SJSA1 (cell line): ENCODE measurements at regions not wholly inside any gene's neighbourhood (a gene's known extent, or its start where the extent isn't known, plus 50 kb on each side); places are given as distances from the start of the nearest gene placed in this dataset.
A peak's percentile ranks its signal among the peaks of the same experiment; 100 is the strongest.

ENCODE experiments used
- DNase-seq, 2 experiments: peaks; one replicate each; pipeline ENCODE4 v3.0.0-alpha.2; 2015 to 2020; ENCODE audit warnings: low spot score in 2 of 2, low read depth in 1 of 2
- H3K27ac ChIP-seq: fragments of 250-450 bp; sonication (Bioruptor Pico); 2 replicates; pipeline ENCODE4 v1.5.1; 2020; ENCODE audit warnings: mild to moderate bottlenecking, moderate library complexity
- H3K27me3 ChIP-seq: fragments of 250-450 bp; sonication (Bioruptor Pico); replicated peaks from 2 replicates; pipeline ENCODE4 v1.5.1; 2020; ENCODE audit warnings: mild to moderate bottlenecking, moderate library complexity
- H3K36me3 ChIP-seq: fragments of 250-450 bp; sonication (Bioruptor Pico); 2 replicates; pipeline ENCODE4 v1.5.1; 2020; ENCODE audit warnings: mild to moderate bottlenecking
- H3K4me1 ChIP-seq: fragments of 250-450 bp; sonication (Bioruptor Pico); replicated peaks from 2 replicates; pipeline ENCODE4 v1.6.1; 2021; ENCODE audit warnings: mild to moderate bottlenecking
- H3K4me3 ChIP-seq: fragments of 250-450 bp; sonication (Bioruptor Pico); 2 replicates; pipeline ENCODE4 v1.5.1; 2020; ENCODE audit warnings: mild to moderate bottlenecking
- H3K9me3 ChIP-seq: fragments of 250-450 bp; sonication (Bioruptor Pico); replicated peaks from 2 replicates; pipeline ENCODE4 v1.5.1; 2020; ENCODE audit warnings: mild to moderate bottlenecking

GRCh38 chr2:63658176-63658968 lies 69.6 kb downstream of the MDH1 start:
- Histone ChIP-seq H3K9me3 (no peaks in the 10 kb centered on the region), H3K27ac (no peak overlapping the region), H3K27me3 (no peaks in the 10 kb centered on the region), H3K4me1 (no peaks in the 10 kb centered on the region; the same call in 1 of the 2 replicates), H3K36me3 (no peaks in the 10 kb centered on the region), H3K4me3 (no peak overlapping the region)
- no peak for DNase-seq

DNA sequence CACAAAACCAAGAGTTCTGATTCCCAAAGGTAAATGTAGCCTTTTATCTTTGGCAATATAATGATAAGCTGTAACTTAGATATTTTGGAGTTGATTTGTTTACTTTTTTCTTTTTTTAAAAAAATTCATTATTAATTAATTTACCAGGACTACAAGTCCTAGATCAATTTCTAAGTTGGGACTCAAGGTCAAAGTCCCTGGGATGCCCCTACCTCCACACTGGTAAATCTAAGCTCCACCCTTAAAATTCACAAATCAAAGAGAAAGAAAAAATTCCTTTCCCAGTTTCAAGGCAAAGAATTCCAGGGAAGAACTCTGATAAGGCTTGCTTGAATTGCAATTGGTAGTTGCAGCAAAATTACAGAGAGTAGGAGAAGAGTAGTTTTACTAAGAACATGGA lies 71.3 kb downstream of the MDH1 start:
- Histone ChIP-seq H3K4me1 (no peaks in the 10 kb centered on the region; the same call in 1 of the 2 replicates), H3K27ac (no peak overlapping the region), H3K4me3 (no peak overlapping the region), H3K36me3 (no peaks in the 10 kb centered on the region), H3K9me3 (no peaks in the 10 kb centered on the region), H3K27me3 (no peaks in the 10 kb centered on the region)
- no peak for DNase-seq

DNA sequence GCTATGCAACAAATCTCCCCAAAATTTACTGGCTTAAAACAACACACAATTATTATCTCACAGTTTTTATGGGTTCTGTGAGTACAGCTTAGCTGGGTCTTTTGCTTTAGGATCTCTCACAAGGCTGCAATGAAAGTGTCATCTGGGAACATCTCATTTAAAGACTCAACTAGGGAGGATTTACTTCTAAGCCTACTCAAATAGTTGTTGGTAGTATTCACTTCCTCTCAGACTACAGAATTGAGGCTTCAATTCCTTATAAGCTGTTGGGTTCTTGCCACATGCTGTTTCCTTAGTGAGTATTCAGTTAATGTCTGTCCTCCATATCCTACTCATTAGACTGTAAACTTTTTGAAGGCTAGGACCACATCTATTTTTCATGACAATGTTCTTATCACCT lies 72.3 kb downstream of the MDH1 start:
- no peaks in the 10 kb centered on the region for H3K36me3 ChIP-seq
- H3K27me3 ChIP-seq: peaks cover 2% of the 10 kb centered on the region; the same call in 1 of the 2 replicates
- H3K27ac ChIP-seq: no peak overlapping the region
- H3K9me3 ChIP-seq: no peaks in the 10 kb centered on the region
- peaks cover 7% of the 10 kb centered on the region for H3K4me1 ChIP-seq
- peak in 1 of 2 experiments; percentile 9 for DNase-seq
- no peak overlapping the region for H3K4me3 ChIP-seq

- DNase-seq: no peak
- Histone ChIP-seq H3K36me3 (no peaks in the 10 kb centered on the region), H3K4me3 (no peak overlapping the region), H3K4me1 (peaks cover 13% of the 10 kb centered on the region), H3K27ac (no peak overlapping the region), H3K9me3 (no peaks in the 10 kb centered on the region), H3K27me3 (peaks cover 3% of the 10 kb centered on the region; the same call in 1 of the 2 replicates)
Observed at GRCh38 chr2:63662028-63662804, 73.5 kb downstream of the MDH1 start.

DNA sequence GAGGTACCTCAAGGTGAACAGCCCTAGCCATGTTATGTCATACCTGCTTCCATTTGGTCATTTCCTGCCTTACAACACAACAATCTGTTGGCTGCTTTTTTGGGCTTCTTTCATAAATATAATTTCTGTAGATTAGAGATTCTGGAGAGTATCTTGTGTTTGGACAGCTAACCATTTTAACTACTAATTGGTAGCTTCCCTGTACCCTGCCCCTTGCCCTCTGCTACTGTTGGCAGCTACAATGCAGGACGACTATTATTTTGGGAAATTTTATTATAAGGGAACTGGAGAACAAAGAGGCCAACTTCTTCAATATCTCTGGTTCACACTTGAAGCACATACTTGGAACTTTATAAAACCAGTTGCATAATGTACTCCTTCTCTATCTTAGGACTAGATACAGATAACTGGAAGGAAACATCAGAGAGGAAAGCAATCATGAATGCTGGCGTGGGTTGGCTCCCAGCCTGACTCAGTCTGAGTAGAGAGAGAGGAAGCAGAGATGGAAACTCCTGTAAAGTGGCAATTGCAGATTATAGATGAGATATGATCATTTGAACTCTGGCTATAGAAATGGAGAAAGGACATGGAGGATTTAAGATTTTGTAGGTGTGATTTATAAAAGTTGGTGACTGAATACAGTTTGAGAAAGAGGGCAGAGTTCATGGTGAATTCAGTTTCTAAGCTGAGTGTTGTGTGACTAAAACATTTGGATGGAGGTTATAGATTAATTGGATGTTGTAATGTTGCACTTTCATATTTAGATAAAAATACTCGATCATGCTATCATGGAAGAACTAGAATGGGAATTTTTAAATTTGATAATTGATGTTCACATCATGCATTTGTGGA lies 74.5 kb downstream of the MDH1 start:
- Histone ChIP-seq H3K27me3 (peaks cover 3% of the 10 kb centered on the region; the same call in 1 of the 2 replicates), H3K4me3 (no peak overlapping the region), H3K36me3 (no peaks in the 10 kb centered on the region), H3K9me3 (no peaks in the 10 kb centered on the region), H3K27ac (no peak overlapping the region), H3K4me1 (peaks cover 13% of the 10 kb centered on the region)
- no peak for DNase-seq

DNA sequence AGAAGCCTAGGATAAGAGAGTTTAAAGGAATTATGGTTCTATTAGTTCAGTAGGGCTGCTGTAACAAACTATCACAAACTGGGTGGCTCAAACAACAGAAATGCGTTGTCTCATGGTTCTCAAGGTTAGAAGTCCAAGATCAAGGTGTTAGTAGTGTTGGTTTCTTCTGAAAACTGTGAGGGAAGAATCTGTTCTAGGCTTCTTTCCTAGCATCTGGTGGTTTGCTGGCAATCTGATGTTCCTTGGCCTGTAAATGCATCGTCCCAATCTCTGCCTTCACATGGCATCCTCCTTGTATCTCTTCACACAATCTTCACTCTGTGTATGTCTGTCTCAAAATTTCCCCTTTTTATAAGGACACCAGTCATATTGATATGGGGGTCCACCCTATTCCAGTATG lies 76.3 kb downstream of the MDH1 start:
- Histone ChIP-seq H3K4me3 (no peak overlapping the region), H3K27ac (no peak overlapping the region), H3K36me3 (no peaks in the 10 kb centered on the region), H3K9me3 (no peaks in the 10 kb centered on the region), H3K4me1 (peaks cover 13% of the 10 kb centered on the region), H3K27me3 (peaks cover 3% of the 10 kb centered on the region; the same call in 1 of the 2 replicates)
- no peak for DNase-seq

GRCh38 chr2:63665846-63666475 lies 77.2 kb downstream of the MDH1 start:
- no peak for DNase-seq
- Histone ChIP-seq H3K27me3 (peaks cover 3% of the 10 kb centered on the region; the same call in 1 of the 2 replicates), H3K27ac (no peak overlapping the region), H3K4me1 (peaks cover 13% of the 10 kb centered on the region), H3K9me3 (no peaks in the 10 kb centered on the region), H3K4me3 (no peak overlapping the region), H3K36me3 (no peaks in the 10 kb centered on the region)

- Histone ChIP-seq H3K4me1 (peaks cover 13% of the 10 kb centered on the region), H3K9me3 (no peaks in the 10 kb centered on the region), H3K27ac (no peak overlapping the region), H3K4me3 (no peak overlapping the region), H3K36me3 (no peaks in the 10 kb centered on the region), H3K27me3 (peaks cover 3% of the 10 kb centered on the region; the same call in 1 of the 2 replicates)
- DNase-seq: no peak
Observed at GRCh38 chr2:63667132-63667700, 78.5 kb downstream of the MDH1 start.

DNA sequence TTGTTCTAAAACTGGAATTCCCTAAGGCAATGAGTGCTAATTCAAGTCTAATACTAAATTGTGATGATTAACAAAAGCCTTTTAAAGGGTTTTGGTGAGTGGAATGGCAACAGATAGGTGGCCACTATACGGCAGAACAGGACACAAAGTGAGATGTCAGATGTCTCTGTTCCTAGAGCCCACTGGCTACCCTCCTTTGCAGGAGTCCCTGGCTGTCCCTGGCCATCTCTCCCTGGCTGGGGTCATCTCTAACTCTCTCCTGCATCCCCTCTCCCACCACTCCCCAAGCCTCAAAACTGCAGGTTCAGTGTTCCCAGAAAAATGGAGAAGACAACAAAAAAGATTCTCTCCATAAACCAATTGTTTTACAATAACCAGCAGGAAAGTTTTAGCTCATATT lies 79.2 kb downstream of the MDH1 start:
- Histone ChIP-seq H3K27ac (no peak overlapping the region), H3K4me1 (peaks cover 13% of the 10 kb centered on the region), H3K9me3 (no peaks in the 10 kb centered on the region), H3K36me3 (no peaks in the 10 kb centered on the region), H3K27me3 (peaks cover 3% of the 10 kb centered on the region; the same call in 1 of the 2 replicates), H3K4me3 (no peak overlapping the region)
- DNase-seq: no peak

DNA sequence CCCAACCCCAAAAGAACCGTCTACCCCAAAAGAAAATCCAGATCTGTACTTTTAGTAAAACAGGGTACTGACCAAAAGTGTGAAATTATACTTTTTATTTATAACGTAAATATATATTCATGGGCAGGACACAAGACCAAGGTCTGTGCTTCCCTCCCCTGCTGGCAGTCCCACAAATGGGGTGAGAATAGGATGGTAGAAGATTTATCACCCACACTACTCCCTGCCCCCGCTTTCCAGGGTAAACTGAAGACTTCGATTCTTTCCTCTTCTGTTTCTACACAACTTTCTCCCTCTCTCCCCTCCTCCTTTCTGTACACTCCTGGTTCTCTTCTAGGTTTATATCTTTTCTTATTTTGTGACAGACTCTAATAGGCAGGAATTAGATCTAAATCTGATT lies 79.7 kb downstream of the MDH1 start:
- peaks cover 13% of the 10 kb centered on the region for H3K4me1 ChIP-seq

DNA sequence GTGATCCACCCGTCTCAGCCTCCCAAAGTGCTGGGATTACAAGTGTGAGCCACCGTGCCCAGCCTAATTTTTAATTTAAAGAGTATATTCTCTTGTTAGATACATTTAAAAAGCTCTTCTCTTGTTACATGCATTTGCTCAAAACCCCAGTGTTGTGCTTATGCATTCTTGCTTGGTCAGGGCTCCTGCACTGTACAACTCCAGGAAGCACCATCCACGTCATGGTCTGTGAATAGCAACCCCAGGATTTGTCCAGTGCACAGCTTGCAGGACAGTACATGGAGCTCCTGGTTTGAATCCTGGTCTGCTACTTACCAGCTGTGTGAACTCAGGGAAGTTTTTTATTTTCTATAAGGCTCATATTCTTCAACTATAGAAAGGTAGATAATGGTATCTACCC lies 80.8 kb downstream of the MDH1 start:
- no peaks in the 10 kb centered on the region for H3K36me3 ChIP-seq
- no peak for DNase-seq
- H3K27me3 ChIP-seq: peaks cover 3% of the 10 kb centered on the region; the same call in 1 of the 2 replicates
- no peak overlapping the region for H3K4me3 ChIP-seq
- peaks cover 13% of the 10 kb centered on the region for H3K4me1 ChIP-seq
- no peaks in the 10 kb centered on the region for H3K9me3 ChIP-seq
- no peak overlapping the region for H3K27ac ChIP-seq

More for the DNA sequence above, 79.7 kb downstream of the MDH1 start:
- Histone ChIP-seq H3K27me3 (peaks cover 3% of the 10 kb centered on the region; the same call in 1 of the 2 replicates), H3K4me3 (no peak overlapping the region), H3K36me3 (no peaks in the 10 kb centered on the region), H3K27ac (no peak overlapping the region), H3K9me3 (no peaks in the 10 kb centered on the region)
- DNase-seq: no peak

GRCh38 chr2:63673865-63674533 lies 85.2 kb downstream of the MDH1 start:
- no peak for DNase-seq
- H3K36me3 ChIP-seq: no peaks in the 10 kb centered on the region
- H3K4me3 ChIP-seq: no peak overlapping the region
- no peaks in the 10 kb centered on the region for H3K9me3 ChIP-seq
- H3K27ac ChIP-seq: no peak overlapping the region
- no peaks in the 10 kb centered on the region for H3K27me3 ChIP-seq
- H3K4me1 ChIP-seq: no peaks in the 10 kb centered on the region
